Glomerular visceral epithelial cell (primary cell): ENCODE measurements at regions not wholly inside any gene's neighbourhood (a gene's known extent, or its start where the extent isn't known, plus 50 kb on each side); places are given as distances from the start of the nearest gene placed in this dataset.

Experiments
- DNase-seq: peaks from one replicate; pipeline ENCODE4 v3.0.0-alpha.2; 2016; ENCODE audit errors: extremely low spot score

DNA sequence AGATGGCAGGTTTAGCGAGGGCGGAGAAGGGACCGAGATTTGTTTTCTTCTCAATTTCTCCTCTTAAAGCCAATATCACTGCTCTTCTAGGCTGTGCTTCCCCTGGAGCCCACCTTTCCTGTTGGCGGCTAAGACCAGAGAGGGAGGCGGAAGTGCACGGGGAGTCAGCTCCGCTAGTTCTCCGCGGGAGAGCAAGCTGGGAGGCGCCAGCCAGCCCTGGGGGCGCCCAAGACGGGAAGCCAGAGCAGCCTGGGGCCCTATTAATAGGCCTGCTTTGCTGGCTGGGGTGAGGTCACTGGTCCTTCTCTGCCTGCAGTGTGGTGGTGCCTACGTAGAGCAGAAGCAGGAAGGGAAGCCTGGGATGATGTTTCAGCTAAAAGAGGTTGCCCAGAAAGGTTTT, 61.6 kb downstream of the LSM5 start:
- no peak for DNase-seq

GRCh38 chr7:32427769-32428291, 62.4 kb downstream of the LSM5 start:
- peak; percentile 68 for DNase-seq

DNA sequence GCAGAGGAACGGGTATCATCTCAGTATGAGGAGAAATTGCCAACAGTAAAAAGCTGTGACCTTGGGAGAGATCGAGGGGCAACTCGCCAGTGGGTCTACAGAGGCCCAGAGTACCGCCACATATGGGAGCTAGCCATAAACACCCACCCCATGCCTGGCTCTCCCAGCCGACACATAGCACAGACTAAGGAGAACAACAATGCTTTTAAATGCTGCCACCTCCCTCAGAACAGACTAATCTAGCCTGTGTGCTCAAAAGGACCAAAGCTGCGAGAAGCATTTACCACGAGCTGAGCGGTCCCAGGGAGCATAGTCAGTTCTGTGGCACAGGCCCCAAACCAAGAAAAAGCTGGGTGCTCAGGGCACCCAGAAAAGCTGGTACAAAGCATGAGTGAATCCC, 73.3 kb downstream of the LSM5 start:
- DNase-seq: no peak

DNA sequence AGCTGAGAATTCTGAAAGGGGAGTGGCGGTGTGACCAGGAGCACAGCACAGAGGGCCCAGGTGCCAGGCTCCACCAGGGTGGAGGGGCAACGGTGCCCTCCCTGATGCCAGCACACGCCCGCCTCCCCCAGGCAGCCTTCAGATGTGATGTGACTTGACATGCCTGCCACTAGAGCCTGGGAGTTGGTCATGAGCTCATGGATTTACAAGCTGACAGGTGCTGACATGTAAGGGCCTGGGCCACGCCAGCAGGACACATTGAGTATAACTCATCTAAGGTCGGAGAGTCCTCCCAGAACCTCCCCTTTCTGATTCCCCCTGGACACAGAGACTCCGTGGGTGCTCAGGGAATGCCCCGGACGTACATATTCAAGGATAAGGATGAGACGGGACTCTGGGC, 74.2 kb downstream of the LSM5 start:
- DNase-seq: no peak

- DNase-seq: no peak
Observed at GRCh38 chr7:32415519-32415918, 74.7 kb downstream of the LSM5 start.

DNA sequence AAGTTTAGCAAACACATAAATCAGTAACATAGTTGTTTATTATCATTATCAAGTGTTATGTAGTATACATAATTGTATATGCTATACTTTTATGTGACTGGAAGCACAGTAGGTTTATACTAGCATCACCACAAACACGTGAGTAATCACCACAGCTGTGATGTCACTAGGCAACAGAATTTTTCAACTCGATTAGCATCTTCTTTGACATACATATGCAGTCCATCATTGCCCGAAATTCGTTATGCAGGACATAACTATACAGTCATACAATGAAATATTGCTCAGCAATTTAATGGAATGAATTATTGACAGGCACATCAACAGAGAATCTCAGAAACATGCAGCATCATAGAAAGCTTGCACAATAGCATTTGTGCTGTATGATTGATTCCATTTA, 77.7 kb downstream of the LSM5 start:
- DNase-seq: no peak

- no peak for DNase-seq
Observed at GRCh38 chr7:32410545-32410944, 79.6 kb downstream of the LSM5 start.

DNA sequence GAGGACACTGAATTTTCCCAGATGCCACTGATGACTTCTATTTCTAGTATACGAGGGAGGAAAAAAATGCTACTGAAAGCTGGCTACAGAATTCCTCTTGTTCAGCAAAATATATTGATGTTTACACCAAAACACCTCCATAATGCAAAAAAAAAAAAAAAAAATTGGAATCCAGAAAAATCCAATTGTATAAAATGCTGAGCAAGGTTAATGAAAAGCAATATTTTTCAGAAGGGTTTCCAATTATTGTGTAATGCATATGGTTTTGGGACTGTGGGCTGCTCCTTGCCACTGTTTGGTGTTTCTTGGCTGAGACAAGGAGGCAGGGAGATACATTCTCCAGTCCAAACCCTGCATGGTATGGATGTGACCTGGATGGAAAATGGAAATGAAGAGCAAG, 83.8 kb downstream of the LSM5 start:
- DNase-seq: no peak

GRCh38 chr7:32403463-32404229, 86.5 kb downstream of the LSM5 start:
- no peak for DNase-seq

DNA sequence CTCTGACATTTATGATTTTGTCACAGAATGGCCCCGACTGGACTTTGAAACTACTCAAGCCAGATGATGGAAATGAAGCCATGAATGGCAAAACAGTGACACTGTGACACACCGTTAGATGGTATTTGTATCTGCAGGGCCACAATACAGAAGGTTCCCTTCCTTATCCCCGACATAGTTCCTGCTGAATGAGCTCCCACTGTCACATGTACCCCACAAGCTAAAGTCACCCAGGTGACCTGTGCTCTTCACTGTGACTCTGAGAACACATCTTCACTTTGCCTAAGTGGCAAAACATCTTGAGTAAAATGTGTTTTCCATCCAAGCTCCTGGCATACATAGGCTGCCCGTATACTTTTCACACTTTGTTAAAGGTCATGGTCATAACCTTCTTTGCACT, 89.5 kb downstream of the LSM5 start:
- no peak for DNase-seq

- DNase-seq: no peak
Observed at GRCh38 chr7:32399311-32399710, 90.9 kb downstream of the LSM5 start.

DNA sequence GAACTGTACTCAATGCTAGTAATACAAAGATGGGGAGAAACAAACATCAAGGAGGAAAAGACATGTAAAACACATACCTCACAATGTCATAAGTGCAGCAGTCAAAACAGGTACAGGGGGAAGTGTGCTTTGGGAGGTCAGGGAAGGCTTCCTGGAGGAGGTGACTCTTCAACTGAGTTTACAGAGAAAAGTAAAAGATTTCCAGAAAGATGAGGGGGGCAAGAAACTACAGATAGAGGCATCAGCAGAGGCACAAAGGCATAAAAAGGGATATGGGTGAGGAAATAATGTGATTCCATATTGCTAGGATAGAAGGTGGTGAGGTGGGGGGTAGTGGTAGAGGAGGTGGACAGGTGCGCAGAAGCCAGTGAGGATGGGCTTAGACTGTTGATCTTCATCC, 95.0 kb downstream of the LSM5 start:
- no peak for DNase-seq

- DNase-seq: no peak
Observed at GRCh38 chr7:32393861-32394260, 96.3 kb downstream of the LSM5 start.

DNA sequence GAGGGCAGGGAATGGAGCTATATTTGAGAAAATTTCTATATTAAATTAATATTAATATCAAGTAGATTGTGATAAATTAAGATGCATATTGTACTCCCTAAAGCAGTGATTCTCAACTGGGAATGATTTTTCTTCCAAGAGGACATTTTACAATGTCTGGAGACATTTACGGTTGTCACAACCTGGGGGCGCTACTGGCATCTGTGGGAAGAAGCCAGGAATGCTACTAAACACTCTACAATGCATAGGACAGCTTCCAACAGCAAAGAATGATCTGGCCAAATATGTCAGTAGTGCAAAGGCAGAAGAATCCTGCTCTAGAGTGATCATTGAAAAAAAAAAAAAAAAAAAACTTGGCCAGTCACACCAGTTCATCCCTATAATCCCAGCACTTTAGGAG, 100.0 kb downstream of the LSM5 start:
- no peak for DNase-seq

GRCh38 chr7:32385316-32385956, 104.7 kb downstream of the LSM5 start:
- no peak for DNase-seq

DNA sequence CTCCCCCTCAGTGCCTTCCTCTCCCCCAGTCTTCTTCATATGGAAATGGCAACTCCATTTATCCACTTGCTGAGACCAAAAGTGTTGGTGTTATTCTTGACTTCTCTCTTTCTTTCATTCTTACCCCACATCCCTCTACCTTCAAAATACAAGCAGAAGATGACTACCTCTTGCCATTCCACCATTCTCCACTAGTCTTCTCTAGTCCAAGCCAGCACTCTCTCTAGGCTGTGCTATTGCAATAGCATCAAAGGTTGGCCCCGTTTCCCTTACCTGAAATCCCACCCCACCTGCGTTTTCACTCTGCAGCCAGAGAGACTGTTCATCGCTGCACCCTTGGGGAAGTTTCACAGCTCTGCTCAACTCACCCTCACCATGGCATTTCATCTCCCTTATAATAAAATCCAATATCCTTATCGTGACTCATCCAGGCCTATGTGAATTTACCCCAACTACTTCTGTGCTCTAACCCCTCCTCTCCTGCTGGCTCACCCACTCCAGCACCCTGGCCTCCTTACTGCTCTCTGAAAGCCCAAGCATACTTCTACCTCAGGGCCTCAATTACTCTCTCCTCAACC, 109.1 kb downstream of the LSM5 start:
- DNase-seq: no peak

GRCh38 chr7:32379510-32380112, 110.6 kb downstream of the LSM5 start:
- DNase-seq: no peak

GRCh38 chr7:32378988-32379387, 111.2 kb downstream of the LSM5 start:
- no peak for DNase-seq

- DNase-seq: no peak
Observed at GRCh38 chr7:32364581-32364980, 125.6 kb downstream of the LSM5 start.

GRCh38 chr7:32360127-32360526, 130.1 kb downstream of the LSM5 start:
- no peak for DNase-seq

GRCh38 chr7:32357535-32358277, 132.5 kb downstream of the LSM5 start:
- no peak for DNase-seq

GRCh38 chr7:32347244-32347828, 142.8 kb downstream of the LSM5 start:
- peak; percentile 7 for DNase-seq
